Epithelial cell of proximal tubule (primary cell): ENCODE measurements at regions not wholly inside any gene's neighbourhood (a gene's known extent, or its start where the extent isn't known, plus 50 kb on each side); places are given as distances from the start of the nearest gene placed in this dataset.

Source experiments
- DNase-seq: peaks from one replicate; pipeline ENCODE4 v3.0.0-alpha.2; 2011; ENCODE audit warnings: low read depth
- H3K4me3 ChIP-seq: 2 replicates; pipeline ENCODE4 v1.5.1; 2011; ENCODE audit warnings: low read depth, mild to moderate bottlenecking, low read length
- TF ChIP-seq, protein P1 (sequence below): conservative IDR thresholded peaks from 2 replicates; pipeline ENCODE4 v1.5.1; 2012; ENCODE audit warnings: low read depth, mild to moderate bottlenecking, low read length

DNA sequence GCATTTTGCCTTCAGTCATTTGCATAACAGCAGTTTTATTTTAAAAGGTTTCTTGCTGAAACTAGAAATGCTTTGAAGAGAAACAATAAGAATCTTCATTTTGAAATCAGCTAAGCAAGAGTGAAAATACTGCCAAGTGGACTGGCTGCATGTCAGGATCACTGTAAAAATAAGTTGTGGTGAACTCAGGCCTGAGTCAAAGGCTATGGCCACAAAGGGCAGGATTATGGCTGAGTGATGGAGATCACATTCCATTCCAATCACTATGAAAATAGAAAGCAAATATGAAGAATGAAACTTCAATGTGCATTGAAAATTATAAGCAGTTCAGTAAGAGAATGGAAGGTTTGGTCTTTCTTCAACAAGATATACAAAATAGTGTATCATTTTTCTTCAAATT is 224.5 kb downstream of the PCDH18 start:
- DNase-seq: no peak
- TF ChIP-seq, protein P1, sequence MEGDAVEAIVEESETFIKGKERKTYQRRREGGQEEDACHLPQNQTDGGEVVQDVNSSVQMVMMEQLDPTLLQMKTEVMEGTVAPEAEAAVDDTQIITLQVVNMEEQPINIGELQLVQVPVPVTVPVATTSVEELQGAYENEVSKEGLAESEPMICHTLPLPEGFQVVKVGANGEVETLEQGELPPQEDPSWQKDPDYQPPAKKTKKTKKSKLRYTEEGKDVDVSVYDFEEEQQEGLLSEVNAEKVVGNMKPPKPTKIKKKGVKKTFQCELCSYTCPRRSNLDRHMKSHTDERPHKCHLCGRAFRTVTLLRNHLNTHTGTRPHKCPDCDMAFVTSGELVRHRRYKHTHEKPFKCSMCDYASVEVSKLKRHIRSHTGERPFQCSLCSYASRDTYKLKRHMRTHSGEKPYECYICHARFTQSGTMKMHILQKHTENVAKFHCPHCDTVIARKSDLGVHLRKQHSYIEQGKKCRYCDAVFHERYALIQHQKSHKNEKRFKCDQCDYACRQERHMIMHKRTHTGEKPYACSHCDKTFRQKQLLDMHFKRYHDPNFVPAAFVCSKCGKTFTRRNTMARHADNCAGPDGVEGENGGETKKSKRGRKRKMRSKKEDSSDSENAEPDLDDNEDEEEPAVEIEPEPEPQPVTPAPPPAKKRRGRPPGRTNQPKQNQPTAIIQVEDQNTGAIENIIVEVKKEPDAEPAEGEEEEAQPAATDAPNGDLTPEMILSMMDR: no peak
- H3K4me3 ChIP-seq: no peak overlapping the region

DNA sequence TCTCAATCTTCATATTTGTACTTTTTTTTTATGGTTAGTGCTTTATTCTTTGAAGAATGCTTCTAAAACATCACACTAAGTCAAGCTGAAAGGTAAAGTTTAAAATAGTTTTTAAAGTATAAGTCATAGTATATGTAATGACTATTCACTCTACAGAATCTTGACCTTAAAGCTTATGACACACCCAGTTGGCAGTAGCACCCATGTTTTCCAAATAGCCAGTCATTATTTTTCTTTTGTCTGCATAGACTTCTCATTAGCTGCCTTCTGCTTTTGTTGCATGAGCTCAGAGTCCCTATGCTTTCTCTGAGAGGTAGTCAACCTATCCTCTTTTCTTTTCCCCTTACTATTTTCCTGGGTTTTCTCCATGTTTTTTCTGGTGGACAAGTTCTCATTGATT is 231.5 kb downstream of the PCDH18 start:
- TF ChIP-seq, protein P1: no peak
- no peak for DNase-seq
- no peak overlapping the region for H3K4me3 ChIP-seq

DNA sequence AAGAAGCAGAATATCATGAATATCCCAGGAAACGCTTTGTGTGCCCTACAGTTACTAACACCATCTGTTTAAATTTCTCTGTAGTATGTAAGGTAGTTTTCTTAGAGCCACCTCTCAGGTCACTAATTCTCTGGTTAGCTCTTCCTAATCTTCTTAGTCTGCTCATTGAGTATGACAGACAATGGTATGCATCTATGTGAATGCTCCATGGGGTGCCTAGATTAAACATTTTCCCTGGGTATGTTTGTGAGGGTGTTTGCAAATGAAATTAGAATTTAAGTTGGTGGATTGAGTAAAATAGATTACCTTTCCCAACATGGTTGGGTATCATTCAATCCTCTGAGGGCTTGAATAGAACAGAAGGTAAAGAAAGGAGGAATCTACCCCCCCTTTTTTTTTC is 233.0 kb downstream of the PCDH18 start:
- no peak overlapping the region for H3K4me3 ChIP-seq
- TF ChIP-seq, protein P1: no peak
- no peak for DNase-seq

DNA sequence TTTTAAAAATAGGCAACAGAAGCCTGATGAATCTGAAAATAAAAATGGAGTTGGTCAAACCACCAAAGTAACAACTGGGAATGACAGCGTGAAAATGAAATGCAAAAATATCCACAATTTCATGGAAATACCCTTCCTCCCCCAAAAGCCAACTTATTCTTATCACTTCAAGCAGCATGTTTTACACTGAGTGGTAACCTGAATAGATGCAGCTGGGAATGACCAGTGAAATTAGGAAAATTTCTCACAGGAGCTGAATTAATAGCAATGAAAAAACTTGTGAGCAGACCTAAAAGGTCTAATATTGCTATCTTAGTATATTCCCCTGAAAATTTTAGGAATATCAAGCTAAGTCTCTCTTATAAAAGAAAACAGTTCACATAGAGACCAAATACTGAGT is 239.0 kb downstream of the PCDH18 start:
- TF ChIP-seq, protein P1: no peak
- no peak overlapping the region for H3K4me3 ChIP-seq
- no peak for DNase-seq

DNA sequence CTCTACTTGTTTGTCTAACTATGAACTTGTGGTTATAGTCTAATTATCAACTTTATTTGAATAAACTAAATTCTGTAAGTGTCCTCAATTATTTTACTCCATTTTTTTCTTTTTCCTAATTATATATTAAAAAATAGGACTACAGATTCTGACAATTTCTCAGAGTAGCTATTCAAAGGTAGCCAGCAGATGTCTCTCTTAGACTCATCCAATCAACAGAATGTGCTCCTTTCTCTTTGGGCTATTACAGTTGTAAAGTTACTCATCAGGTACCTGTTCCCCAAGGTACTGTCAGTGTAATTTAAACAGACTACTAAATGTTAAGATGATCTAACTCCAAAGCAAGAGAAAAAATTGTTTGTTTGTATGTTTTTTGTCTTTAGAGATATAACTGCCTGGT is 248.6 kb downstream of the PCDH18 start:
- no peak overlapping the region for H3K4me3 ChIP-seq
- TF ChIP-seq, protein P1: peak; percentile 45
- no peak for DNase-seq

DNA sequence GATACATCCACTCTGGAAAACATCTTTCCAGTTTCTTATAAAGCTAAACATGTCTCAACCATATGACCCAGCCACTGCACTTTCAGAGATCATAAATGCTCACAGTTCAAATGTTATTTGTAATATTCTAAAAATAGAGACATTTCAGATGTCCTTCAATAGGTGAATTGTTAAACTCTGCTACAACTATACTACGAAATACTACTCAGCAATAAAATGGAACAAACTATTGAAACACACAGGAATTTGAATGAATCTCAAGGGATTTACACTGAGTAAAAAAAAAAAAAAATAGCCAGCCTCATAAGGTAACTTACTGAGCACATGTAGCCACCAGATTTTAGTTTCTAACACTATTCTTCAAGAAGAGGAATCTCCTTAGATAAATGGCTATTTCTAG is 253.9 kb downstream of the PCDH18 start:
- TF ChIP-seq, protein P1: no peak
- H3K4me3 ChIP-seq: no peak overlapping the region
- DNase-seq: no peak

DNA sequence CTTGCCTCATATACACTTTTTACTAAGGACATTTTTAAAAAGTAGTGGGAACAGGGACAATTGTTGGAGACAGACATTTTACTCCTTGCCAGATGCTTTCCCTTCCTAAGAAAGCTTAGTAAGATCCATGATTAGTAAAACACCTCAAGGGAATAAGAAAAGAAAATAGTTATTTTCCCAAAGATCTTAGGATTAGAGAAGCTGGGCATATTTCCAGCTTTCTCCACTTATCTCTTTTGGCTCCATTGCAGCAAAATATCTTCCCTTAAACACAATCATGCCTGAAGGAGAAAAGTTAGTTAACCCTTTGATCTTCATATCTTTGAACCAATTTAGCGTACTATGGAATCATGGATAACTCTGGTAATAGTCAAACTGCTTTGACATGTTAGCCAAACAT is 257.9 kb downstream of the PCDH18 start:
- TF ChIP-seq, protein P1: no peak
- no peak for DNase-seq
- no peak overlapping the region for H3K4me3 ChIP-seq
